ENCODE measurements at regions not wholly inside any gene's neighbourhood (a gene's known extent, or its start where the extent isn't known, plus 50 kb on each side); places are given as distances from the start of the nearest gene placed in this dataset.

DNA sequence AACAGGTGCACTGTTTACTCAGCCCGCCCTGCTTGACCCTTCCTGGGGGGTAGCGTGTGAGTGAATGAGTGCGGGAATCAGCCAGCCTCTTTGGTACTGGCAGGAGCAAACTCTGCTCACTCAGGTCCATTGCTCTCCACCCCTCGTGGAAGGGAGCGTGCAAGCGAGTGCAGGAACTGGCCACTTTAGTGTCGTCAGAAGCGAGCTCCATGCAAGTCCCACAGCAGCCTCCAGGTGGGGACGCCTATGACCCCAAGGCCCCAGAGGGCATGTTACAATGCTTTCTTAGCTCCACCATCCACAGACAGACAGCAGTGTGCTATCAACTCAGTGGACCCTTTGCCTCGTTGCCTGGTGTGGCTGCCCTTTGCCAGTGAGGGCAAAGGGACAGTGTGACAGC, 1025.1 kb upstream of the CDH8 start:
- Histone ChIP-seq H3K27me3 (no peaks in the 10 kb centered on the region), H3K4me3 (no peak overlapping the region), H3K27ac (no peak overlapping the region), H3K9me3 (no peaks in the 10 kb centered on the region), H3K36me3 (no peaks in the 10 kb centered on the region), H3K4me1 (no peaks in the 10 kb centered on the region)
- no peak for TF ChIP-seq POLR2A (IDR thresholded peaks at IDR 0.05)
- DNase-seq (ENCODE audit: extremely low spot score in 2 of 2) = no peak
- intact Hi-C loops (cut with DNase I) = no loop called here

DNA sequence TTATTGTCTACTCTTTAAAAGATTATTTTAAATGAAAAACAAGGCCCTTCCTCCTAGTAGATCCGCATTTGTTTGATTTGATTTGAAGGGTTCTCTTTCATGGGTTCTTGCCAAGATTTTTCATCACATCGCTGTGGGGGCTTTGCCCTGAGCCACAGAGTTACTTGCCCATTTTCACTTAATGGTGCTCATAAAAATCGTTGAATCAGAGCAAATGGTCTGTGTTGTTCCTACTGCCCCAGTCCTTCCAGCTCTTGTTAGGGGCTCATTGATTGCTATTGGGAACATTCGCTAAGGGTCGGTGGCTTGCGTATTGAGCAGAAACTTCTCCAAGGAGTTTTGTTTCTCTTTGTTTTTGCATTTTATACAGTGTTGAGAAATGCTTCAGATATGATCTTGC, 1023.4 kb upstream of the CDH8 start:
- no peaks in the 10 kb centered on the region for H3K27me3 ChIP-seq
- H3K4me1 ChIP-seq = no peaks in the 10 kb centered on the region
- H3K4me3 ChIP-seq = no peak overlapping the region
- H3K9me3 ChIP-seq = no peaks in the 10 kb centered on the region
- DNase-seq (ENCODE audit: extremely low spot score in 2 of 2) = no peak
- no peak for TF ChIP-seq POLR2A (IDR thresholded peaks at IDR 0.05)
- TF ChIP-seq, protein P1, sequence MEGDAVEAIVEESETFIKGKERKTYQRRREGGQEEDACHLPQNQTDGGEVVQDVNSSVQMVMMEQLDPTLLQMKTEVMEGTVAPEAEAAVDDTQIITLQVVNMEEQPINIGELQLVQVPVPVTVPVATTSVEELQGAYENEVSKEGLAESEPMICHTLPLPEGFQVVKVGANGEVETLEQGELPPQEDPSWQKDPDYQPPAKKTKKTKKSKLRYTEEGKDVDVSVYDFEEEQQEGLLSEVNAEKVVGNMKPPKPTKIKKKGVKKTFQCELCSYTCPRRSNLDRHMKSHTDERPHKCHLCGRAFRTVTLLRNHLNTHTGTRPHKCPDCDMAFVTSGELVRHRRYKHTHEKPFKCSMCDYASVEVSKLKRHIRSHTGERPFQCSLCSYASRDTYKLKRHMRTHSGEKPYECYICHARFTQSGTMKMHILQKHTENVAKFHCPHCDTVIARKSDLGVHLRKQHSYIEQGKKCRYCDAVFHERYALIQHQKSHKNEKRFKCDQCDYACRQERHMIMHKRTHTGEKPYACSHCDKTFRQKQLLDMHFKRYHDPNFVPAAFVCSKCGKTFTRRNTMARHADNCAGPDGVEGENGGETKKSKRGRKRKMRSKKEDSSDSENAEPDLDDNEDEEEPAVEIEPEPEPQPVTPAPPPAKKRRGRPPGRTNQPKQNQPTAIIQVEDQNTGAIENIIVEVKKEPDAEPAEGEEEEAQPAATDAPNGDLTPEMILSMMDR (IDR thresholded peaks at IDR 0.05) = no peak
- no peak for TF ChIP-seq POLR2AphosphoS5 (IDR thresholded peaks at IDR 0.05; ENCODE audit: insufficient read depth in 1 of 2, low read depth in 1 of 2)
- no peak overlapping the region for H3K27ac ChIP-seq
- intact Hi-C loops (cut with DNase I) = no loop called here
- no peaks in the 10 kb centered on the region for H3K36me3 ChIP-seq

- Histone ChIP-seq H3K9me3 (no peaks in the 10 kb centered on the region), H3K4me3 (no peak overlapping the region), H3K36me3 (no peaks in the 10 kb centered on the region), H3K27ac (no peak overlapping the region), H3K27me3 (no peaks in the 10 kb centered on the region), H3K4me1 (no peaks in the 10 kb centered on the region)
- intact Hi-C loops (cut with DNase I) = no loop called here
- no peak for DNase-seq (ENCODE audit: extremely low spot score in 2 of 2)
- no peak for TF ChIP-seq POLR2A (IDR thresholded peaks at IDR 0.05)
- no peak for TF ChIP-seq POLR2AphosphoS5 (IDR thresholded peaks at IDR 0.05; ENCODE audit: insufficient read depth in 1 of 2, low read depth in 1 of 2)
- TF ChIP-seq, protein P1 (IDR thresholded peaks at IDR 0.05) = no peak
These were observed 1021.1 kb upstream of the CDH8 start for GRCh38 chr16:63057341-63057740.

DNA sequence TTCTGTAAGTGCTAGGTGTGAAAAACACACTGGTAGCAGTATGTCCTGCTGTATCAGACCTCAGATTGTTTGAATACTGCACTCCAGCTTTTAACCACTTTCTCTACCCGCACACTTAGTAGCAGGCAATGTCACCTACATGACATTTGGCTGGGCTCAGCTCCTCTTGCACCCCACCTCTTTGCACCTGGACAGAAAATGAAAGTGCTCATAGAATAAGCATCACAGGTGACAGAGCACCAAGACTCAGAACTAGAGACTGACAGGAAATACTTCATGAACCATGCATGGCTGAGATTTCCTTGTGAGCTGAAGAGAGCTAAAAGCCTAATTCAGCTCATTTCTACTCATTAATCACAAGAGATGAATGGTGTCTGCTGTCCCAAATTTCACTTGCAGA, 1014.2 kb upstream of the CDH8 start:
- DNase-seq (ENCODE audit: extremely low spot score in 2 of 2) = no peak
- Histone ChIP-seq H3K36me3 (no peaks in the 10 kb centered on the region), H3K9me3 (no peaks in the 10 kb centered on the region), H3K4me3 (no peak overlapping the region), H3K27ac (no peak overlapping the region), H3K4me1 (no peaks in the 10 kb centered on the region), H3K27me3 (no peaks in the 10 kb centered on the region)
- TF ChIP-seq POLR2AphosphoS5 (IDR thresholded peaks at IDR 0.05; ENCODE audit: insufficient read depth in 1 of 2, low read depth in 1 of 2) (no peak), POLR2A (IDR thresholded peaks at IDR 0.05) (no peak)
- TF ChIP-seq, protein P1 (IDR thresholded peaks at IDR 0.05) = no peak
- intact Hi-C loops (cut with DNase I) = no loop called here

DNA sequence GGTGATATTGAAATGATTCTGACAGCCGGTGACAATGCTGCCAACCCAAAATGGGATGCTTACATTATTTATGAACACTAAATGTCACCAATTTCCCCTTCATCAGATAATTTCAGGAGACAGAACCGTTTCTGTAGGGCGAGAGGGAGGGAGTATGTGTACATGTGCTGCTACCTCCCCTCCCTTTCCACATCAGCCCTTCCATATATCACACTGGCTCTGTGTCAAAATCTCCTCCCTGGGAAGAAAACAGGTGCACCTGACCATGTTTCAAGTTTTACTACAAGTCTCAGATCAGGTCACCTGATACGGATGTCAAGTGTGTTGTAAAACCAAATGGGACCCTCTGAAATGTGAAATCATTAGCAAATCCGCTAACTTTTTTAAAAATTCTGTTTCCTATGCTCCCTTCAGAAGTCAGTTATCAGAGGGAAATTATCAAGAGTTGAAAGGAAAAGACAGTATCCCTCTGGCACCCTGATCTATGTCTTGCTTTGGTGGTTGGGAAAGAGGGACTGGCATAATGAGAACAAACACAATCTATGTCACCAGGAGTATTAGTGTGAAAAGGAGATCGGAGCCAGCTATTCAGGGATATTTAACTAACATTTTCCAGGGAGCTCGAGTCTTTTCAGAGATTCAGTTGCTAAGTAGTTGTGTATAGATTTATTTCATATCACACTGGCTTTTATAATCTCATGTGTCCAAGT, 1002.3 kb upstream of the CDH8 start:
- no peaks in the 10 kb centered on the region for H3K9me3 ChIP-seq
- intact Hi-C loops (cut with DNase I) = no loop called here
- no peak overlapping the region for H3K4me3 ChIP-seq
- no peak for TF ChIP-seq POLR2AphosphoS5 (IDR thresholded peaks at IDR 0.05; ENCODE audit: insufficient read depth in 1 of 2, low read depth in 1 of 2)
- TF ChIP-seq, protein P1 (IDR thresholded peaks at IDR 0.05) = no peak
- TF ChIP-seq POLR2A (IDR thresholded peaks at IDR 0.05) = no peak
- H3K27me3 ChIP-seq = no peaks in the 10 kb centered on the region
- no peak overlapping the region for H3K27ac ChIP-seq
- no peak for DNase-seq (ENCODE audit: extremely low spot score in 2 of 2)
- no peaks in the 10 kb centered on the region for H3K4me1 ChIP-seq
- no peaks in the 10 kb centered on the region for H3K36me3 ChIP-seq

All from vagina (tissue), 2 donors.